PFSK-1 (cell line): ENCODE measurements at regions not wholly inside any gene's neighbourhood (a gene's known extent, or its start where the extent isn't known, plus 50 kb on each side); places are given as distances from the start of the nearest gene placed in this dataset.

Source experiments
- FOXP2 ChIP-seq: optimal IDR thresholded peaks from 2 replicates; pipeline ENCODE3; 2011; ENCODE audit warnings: borderline replicate concordance, control low read depth, inconsistent platforms; ENCODE audit not compliant: insufficient read depth; ENCODE audit errors: extremely low read length, extremely low read depth
- POLR2AphosphoS5 ChIP-seq: IDR thresholded peaks from 2 replicates; pipeline ENCODE4 v1.6.1; 2012; ENCODE audit warnings: low read depth, mild to moderate bottlenecking, control low read depth, low read length, moderate library complexity
- SIN3A ChIP-seq: IDR thresholded peaks from 2 replicates; pipeline ENCODE4 v1.6.1; 2012; ENCODE audit warnings: mild to moderate bottlenecking, low read length, moderate library complexity, borderline replicate concordance; ENCODE audit not compliant: insufficient read depth
- TAF1 ChIP-seq: IDR thresholded peaks from 2 replicates; pipeline ENCODE4 v1.6.1; 2012; ENCODE audit warnings: low read length, control low read depth, borderline replicate concordance; ENCODE audit not compliant: insufficient read depth
- TF ChIP-seq, protein P1 (sequence below), 2 experiments: IDR thresholded peaks; 2 replicates each; pipeline versions ENCODE4 v1.6.1 to v1.8.0; 2011 to 2012; ENCODE audit warnings: low read depth in 2 of 2, low read length in 2 of 2, control low read depth in 1 of 2, inconsistent platforms in 1 of 2, mild to moderate bottlenecking in 1 of 2, moderate library complexity in 1 of 2; ENCODE audit not compliant: insufficient read depth in 1 of 2

DNA sequence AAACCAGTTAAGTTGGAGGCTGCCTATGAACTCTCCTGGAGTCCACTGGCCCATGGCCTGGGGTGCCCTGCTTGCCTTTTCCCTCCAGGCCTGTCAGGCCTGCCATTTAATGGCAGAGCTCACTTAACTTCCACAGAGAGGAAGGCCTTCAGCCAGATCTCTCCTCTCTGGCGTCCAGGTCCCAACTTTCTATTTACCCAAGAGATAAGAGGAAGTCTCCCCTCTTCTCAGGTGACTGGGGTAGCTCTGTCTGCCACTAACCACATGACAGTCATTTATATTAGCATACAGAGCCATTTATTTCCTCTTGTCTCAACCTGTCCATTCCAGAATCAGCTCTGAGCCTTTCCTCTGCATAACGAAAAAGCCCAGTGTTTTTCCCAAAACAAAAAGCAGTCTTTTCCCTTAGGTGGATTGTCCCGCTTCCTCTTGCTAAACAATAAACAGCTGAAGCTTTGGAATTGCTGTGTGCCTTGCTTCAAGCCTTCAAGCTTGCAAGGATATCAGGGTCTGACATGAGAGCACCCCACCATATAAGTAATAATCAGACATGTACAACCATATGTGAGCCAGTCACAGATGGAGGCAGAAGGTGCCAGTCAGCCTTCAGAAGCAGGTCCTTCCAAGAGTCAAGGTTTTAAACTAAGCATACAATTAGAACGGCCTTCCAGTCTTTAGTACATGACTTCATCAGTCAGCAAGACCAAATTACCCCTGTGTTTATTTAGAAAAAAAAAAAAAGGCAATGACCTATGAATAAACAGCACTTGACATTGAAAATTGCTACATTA, 50.0 kb upstream of the CALM2 start:
- TF ChIP-seq FOXP2, result no peak
- TF ChIP-seq TAF1, result no peak
- no peak for TF ChIP-seq SIN3A
- TF ChIP-seq POLR2AphosphoS5, result no peak
- TF ChIP-seq, protein P1, sequence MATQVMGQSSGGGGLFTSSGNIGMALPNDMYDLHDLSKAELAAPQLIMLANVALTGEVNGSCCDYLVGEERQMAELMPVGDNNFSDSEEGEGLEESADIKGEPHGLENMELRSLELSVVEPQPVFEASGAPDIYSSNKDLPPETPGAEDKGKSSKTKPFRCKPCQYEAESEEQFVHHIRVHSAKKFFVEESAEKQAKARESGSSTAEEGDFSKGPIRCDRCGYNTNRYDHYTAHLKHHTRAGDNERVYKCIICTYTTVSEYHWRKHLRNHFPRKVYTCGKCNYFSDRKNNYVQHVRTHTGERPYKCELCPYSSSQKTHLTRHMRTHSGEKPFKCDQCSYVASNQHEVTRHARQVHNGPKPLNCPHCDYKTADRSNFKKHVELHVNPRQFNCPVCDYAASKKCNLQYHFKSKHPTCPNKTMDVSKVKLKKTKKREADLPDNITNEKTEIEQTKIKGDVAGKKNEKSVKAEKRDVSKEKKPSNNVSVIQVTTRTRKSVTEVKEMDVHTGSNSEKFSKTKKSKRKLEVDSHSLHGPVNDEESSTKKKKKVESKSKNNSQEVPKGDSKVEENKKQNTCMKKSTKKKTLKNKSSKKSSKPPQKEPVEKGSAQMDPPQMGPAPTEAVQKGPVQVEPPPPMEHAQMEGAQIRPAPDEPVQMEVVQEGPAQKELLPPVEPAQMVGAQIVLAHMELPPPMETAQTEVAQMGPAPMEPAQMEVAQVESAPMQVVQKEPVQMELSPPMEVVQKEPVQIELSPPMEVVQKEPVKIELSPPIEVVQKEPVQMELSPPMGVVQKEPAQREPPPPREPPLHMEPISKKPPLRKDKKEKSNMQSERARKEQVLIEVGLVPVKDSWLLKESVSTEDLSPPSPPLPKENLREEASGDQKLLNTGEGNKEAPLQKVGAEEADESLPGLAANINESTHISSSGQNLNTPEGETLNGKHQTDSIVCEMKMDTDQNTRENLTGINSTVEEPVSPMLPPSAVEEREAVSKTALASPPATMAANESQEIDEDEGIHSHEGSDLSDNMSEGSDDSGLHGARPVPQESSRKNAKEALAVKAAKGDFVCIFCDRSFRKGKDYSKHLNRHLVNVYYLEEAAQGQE (IDR thresholded peaks at IDR 0.05; ENCODE audit: insufficient read depth in 1 of 2, low read depth in 2 of 2, low read length in 2 of 2), result no peak
